Activated CD8-positive, alpha-beta memory T cell treated with anti-CD3 and anti-CD28 coated beads, Interleukin-2, amount 50 U/mL, for 1 hour (primary cell): ENCODE measurements at regions not wholly inside any gene's neighbourhood (a gene's known extent, or its start where the extent isn't known, plus 50 kb on each side); places are given as distances from the start of the nearest gene placed in this dataset.

Source experiments
- DNase-seq: peaks from one replicate; pipeline ENCODE4 v3.0.0-alpha.2; 2020; ENCODE audit errors: extremely low read depth

- no peak for DNase-seq
Measured at GRCh38 chr13:44212633-44213396, 160.8 kb upstream of the SERP2 start.

GRCh38 chr13:44218501-44219240, 155.0 kb upstream of the SERP2 start:
- DNase-seq: no peak

- no peak for DNase-seq
Measured at GRCh38 chr13:44219577-44220548, 153.8 kb upstream of the SERP2 start.

- DNase-seq: no peak
Measured at GRCh38 chr13:44220948-44221347, 152.7 kb upstream of the SERP2 start.

GRCh38 chr13:44221657-44222056, 152.0 kb upstream of the SERP2 start:
- DNase-seq: no peak

- no peak for DNase-seq
Measured at GRCh38 chr13:44223770-44224444, 149.7 kb upstream of the SERP2 start.

GRCh38 chr13:44224450-44225149, 149.0 kb upstream of the SERP2 start:
- DNase-seq: no peak

GRCh38 chr13:44229371-44230030, 144.1 kb upstream of the SERP2 start:
- DNase-seq: no peak

- DNase-seq: no peak
Measured at GRCh38 chr13:44230071-44230470, 143.6 kb upstream of the SERP2 start.

- DNase-seq: no peak
Measured at GRCh38 chr13:44230736-44231135, 142.9 kb upstream of the SERP2 start.

- DNase-seq: no peak
Measured at GRCh38 chr13:44231786-44232516, 141.7 kb upstream of the SERP2 start.

- DNase-seq: no peak
Measured at GRCh38 chr13:44232774-44233173, 140.8 kb upstream of the SERP2 start.

GRCh38 chr13:44234566-44234965, 139.1 kb upstream of the SERP2 start:
- DNase-seq: no peak

- DNase-seq: no peak
Measured at GRCh38 chr13:44236370-44236769, 137.3 kb upstream of the SERP2 start.

- no peak for DNase-seq
Measured at GRCh38 chr13:44236801-44237207, 136.8 kb upstream of the SERP2 start.

- no peak for DNase-seq
Measured at GRCh38 chr13:44237276-44237767, 136.3 kb upstream of the SERP2 start.

GRCh38 chr13:44237881-44238421, 135.7 kb upstream of the SERP2 start:
- DNase-seq: no peak

- DNase-seq: no peak
Measured at GRCh38 chr13:44240611-44241145, 132.9 kb upstream of the SERP2 start.

- no peak for DNase-seq
Measured at GRCh38 chr13:44241638-44242037, 132.0 kb upstream of the SERP2 start.
